ENCODE measurements at regions not wholly inside any gene's neighbourhood (a gene's known extent, or its start where the extent isn't known, plus 50 kb on each side); places are given as distances from the start of the nearest gene placed in this dataset.

DNA sequence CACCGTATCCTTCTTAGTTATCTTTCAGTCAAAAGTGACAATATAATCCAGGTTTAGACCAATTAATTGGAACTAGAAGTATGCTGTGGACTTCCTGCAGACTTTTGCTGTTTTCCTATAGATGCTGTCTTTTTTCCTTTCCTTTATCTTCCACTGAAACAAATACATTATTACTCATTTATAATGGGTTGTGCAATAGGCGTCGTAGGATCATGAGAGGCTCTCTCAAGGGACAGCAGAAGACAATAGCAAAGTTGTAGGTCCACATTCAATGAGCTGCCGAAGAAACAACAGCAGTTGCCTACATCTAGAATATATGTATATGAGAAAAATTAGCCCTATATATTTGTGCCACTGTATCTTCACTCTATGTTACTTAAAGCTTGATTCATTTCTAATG lies 371.6 kb downstream of the AMY1C start:
- no peaks in the 10 kb centered on the region for H3K4me1 ChIP-seq (ENCODE audit: control insufficient read depth in 2 of 2, insufficient read depth in 2 of 2, low read length in 2 of 2)
- H4K20me1 ChIP-seq (ENCODE audit: control insufficient read depth, insufficient read depth, low read length, poor library complexity, severe bottlenecking) = no peaks in the 10 kb centered on the region
- intact Hi-C loops (cut with micrococcal nuclease) = no loop called here
- no peak overlapping the region for H3K9ac ChIP-seq (ENCODE audit: low read length)
- H3K9me3 ChIP-seq (ENCODE audit: control extremely low read depth in 1 of 3, control insufficient read depth in 2 of 3, insufficient read depth in 1 of 3, low read length in 2 of 3) = no peaks in the 10 kb centered on the region
- no peaks in the 10 kb centered on the region for H3K27me3 ChIP-seq (replicated peaks in 1 of 4; ENCODE audit: control extremely low read depth in 1 of 4, control insufficient read depth in 3 of 4, insufficient read depth in 4 of 4, low read length in 3 of 4)
- no peak for DNase-seq
- H3K27ac ChIP-seq (ENCODE audit: low read length in 2 of 2) = no peak overlapping the region
- no peaks in the 10 kb centered on the region for H3K4me1 Mint-ChIP-seq
- no peak overlapping the region for H2AFZ ChIP-seq (ENCODE audit: insufficient read depth, low read depth, low read length, poor library complexity, severe bottlenecking)
- no peak for TF ChIP-seq EZH2 (IDR thresholded peaks at IDR 0.05; ENCODE audit: borderline replicate concordance, insufficient read depth, low read depth, low read length, poor library complexity, severe bottlenecking)
- TF ChIP-seq, protein P1, sequence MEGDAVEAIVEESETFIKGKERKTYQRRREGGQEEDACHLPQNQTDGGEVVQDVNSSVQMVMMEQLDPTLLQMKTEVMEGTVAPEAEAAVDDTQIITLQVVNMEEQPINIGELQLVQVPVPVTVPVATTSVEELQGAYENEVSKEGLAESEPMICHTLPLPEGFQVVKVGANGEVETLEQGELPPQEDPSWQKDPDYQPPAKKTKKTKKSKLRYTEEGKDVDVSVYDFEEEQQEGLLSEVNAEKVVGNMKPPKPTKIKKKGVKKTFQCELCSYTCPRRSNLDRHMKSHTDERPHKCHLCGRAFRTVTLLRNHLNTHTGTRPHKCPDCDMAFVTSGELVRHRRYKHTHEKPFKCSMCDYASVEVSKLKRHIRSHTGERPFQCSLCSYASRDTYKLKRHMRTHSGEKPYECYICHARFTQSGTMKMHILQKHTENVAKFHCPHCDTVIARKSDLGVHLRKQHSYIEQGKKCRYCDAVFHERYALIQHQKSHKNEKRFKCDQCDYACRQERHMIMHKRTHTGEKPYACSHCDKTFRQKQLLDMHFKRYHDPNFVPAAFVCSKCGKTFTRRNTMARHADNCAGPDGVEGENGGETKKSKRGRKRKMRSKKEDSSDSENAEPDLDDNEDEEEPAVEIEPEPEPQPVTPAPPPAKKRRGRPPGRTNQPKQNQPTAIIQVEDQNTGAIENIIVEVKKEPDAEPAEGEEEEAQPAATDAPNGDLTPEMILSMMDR (IDR thresholded peaks at IDR 0.05) = no peak
- H3K27ac Mint-ChIP-seq = no peak overlapping the region
- no peak overlapping the region for H3K4me3 ChIP-seq (ENCODE audit: control extremely low read depth in 1 of 5, extremely low read depth in 1 of 5, insufficient read depth in 1 of 5, low read depth in 2 of 5, low read length in 4 of 5)
- H3K36me3 ChIP-seq (replicated peaks in 1 of 2; ENCODE audit: control extremely low read depth in 1 of 2, control insufficient read depth in 1 of 2, extremely low read depth in 1 of 2, insufficient read depth in 2 of 2, low read length in 1 of 2) = no peaks in the 10 kb centered on the region
- POLR2A ChIA-PET = no interaction called here
- no peak for ATAC-seq (ENCODE audit: low read depth)
- H3K4me2 ChIP-seq (replicated peaks; ENCODE audit: low read depth, low read length, poor library complexity, severe bottlenecking) = no peak overlapping the region
- no CpG with 5 or more reads among the region's 4 CpGs for WGBS (ENCODE audit: insufficient coverage)
- H3K4me3 Mint-ChIP-seq = no peak overlapping the region
- H3K27me3 Mint-ChIP-seq = no peaks in the 10 kb centered on the region
- no peaks in the 10 kb centered on the region for H3K79me2 ChIP-seq (ENCODE audit: control insufficient read depth, insufficient read depth, low read length)
- no peaks in the 10 kb centered on the region for H3K9me3 Mint-ChIP-seq (ENCODE audit: insufficient read depth)
- CTCF ChIA-PET = no interaction called here

- ChIA-PET POLR2A (no interaction called here), CTCF (no interaction called here)
- no peaks in the 10 kb centered on the region for H3K27me3 ChIP-seq (replicated peaks in 1 of 4; ENCODE audit: control extremely low read depth in 1 of 4, control insufficient read depth in 3 of 4, insufficient read depth in 4 of 4, low read length in 3 of 4)
- H3K79me2 ChIP-seq (ENCODE audit: control insufficient read depth, insufficient read depth, low read length) = no peaks in the 10 kb centered on the region
- H2AFZ ChIP-seq (ENCODE audit: insufficient read depth, low read depth, low read length, poor library complexity, severe bottlenecking) = no peak overlapping the region
- no CpG with 5 or more reads among the region's 1 CpG for WGBS (ENCODE audit: insufficient coverage)
- intact Hi-C loops (cut with micrococcal nuclease) = no loop called here
- no peak for DNase-seq
- no peaks in the 10 kb centered on the region for H3K4me1 Mint-ChIP-seq
- no peaks in the 10 kb centered on the region for H3K27me3 Mint-ChIP-seq
- H3K4me1 ChIP-seq (ENCODE audit: control insufficient read depth in 2 of 2, insufficient read depth in 2 of 2, low read length in 2 of 2) = no peaks in the 10 kb centered on the region
- H3K27ac Mint-ChIP-seq = no peak overlapping the region
- no peak for ATAC-seq (ENCODE audit: low read depth)
- TF ChIP-seq EZH2 (IDR thresholded peaks at IDR 0.05; ENCODE audit: borderline replicate concordance, insufficient read depth, low read depth, low read length, poor library complexity, severe bottlenecking) = no peak
- TF ChIP-seq, protein P1 (IDR thresholded peaks at IDR 0.05) = no peak
- H3K9me3 Mint-ChIP-seq (ENCODE audit: insufficient read depth) = no peaks in the 10 kb centered on the region
- H3K4me3 ChIP-seq (ENCODE audit: control extremely low read depth in 1 of 5, extremely low read depth in 1 of 5, insufficient read depth in 1 of 5, low read depth in 2 of 5, low read length in 4 of 5) = no peak overlapping the region
- no peaks in the 10 kb centered on the region for H3K36me3 ChIP-seq (replicated peaks in 1 of 2; ENCODE audit: control extremely low read depth in 1 of 2, control insufficient read depth in 1 of 2, extremely low read depth in 1 of 2, insufficient read depth in 2 of 2, low read length in 1 of 2)
- H3K4me3 Mint-ChIP-seq = no peak overlapping the region
- no peak overlapping the region for H3K27ac ChIP-seq (ENCODE audit: low read length in 2 of 2)
- no peaks in the 10 kb centered on the region for H3K9me3 ChIP-seq (ENCODE audit: control extremely low read depth in 1 of 3, control insufficient read depth in 2 of 3, insufficient read depth in 1 of 3, low read length in 2 of 3)
- no peak overlapping the region for H3K9ac ChIP-seq (ENCODE audit: low read length)
- no peaks in the 10 kb centered on the region for H4K20me1 ChIP-seq (ENCODE audit: control insufficient read depth, insufficient read depth, low read length, poor library complexity, severe bottlenecking)
- H3K4me2 ChIP-seq (replicated peaks; ENCODE audit: low read depth, low read length, poor library complexity, severe bottlenecking) = no peak overlapping the region
These were observed 375.6 kb downstream of the AMY1C start for GRCh38 chr1:104125266-104125665.
